Prostate gland (tissue), 2 donors: ENCODE measurements at regions not wholly inside any gene's neighbourhood (a gene's known extent, or its start where the extent isn't known, plus 50 kb on each side); places are given as distances from the start of the nearest gene placed in this dataset.
"Not testable (repeated sequence)": the region's sequence is repeated elsewhere in the genome, so short reads cannot be mapped to it uniquely, and the experiment has no call there.

ENCODE experiments used
- DNase-seq: peaks from one replicate; pipeline ENCODE4 v3.0.0-alpha.2; 2019; ENCODE audit warnings: low spot score
- H3K27ac ChIP-seq, 2 donors: fragments of 200-600 bp; sonication (generic); 2 replicates each; pipeline ENCODE4 v1.5.1; 2017 to 2019
- H3K27me3 ChIP-seq: fragments of 200-600 bp; sonication (generic); replicated peaks from 2 replicates; pipeline ENCODE4 v1.5.1; 2019; ENCODE audit not compliant: insufficient read depth
- H3K36me3 ChIP-seq, 2 donors: fragments of 200-600 bp; sonication (generic); 1 replicate in 1 of 2; 2 replicates in 1 of 2; pipeline versions ENCODE4 v1.5.1 to v1.8.1; 2017 to 2019
- H3K4me1 ChIP-seq: fragments of 200-600 bp; sonication (generic); replicated peaks from 2 replicates; pipeline ENCODE4 v1.5.1; 2019
- H3K4me3 ChIP-seq, 2 donors: fragments of 200-600 bp; sonication (generic); 2 replicates each; pipeline ENCODE4 v1.5.1; 2017 to 2019
- H3K9me3 ChIP-seq: fragments of 200-600 bp; sonication (generic); 2 replicates; pipeline ENCODE4 v1.5.1; 2017
- POLR2A ChIP-seq: fragments of 450-650 bp; IDR thresholded peaks from one replicate; pipeline ENCODE4 v1.6.1; 2016; ENCODE audit warnings: antibody characterized with exemption, mild to moderate bottlenecking
- POLR2AphosphoS5 ChIP-seq: sonication (generic); formaldehyde crosslinking; IDR thresholded peaks from one replicate; pipeline ENCODE4 v1.6.1; 2017; ENCODE audit warnings: antibody characterized with exemption
- WGBS: methylation state at CpG from one replicate; pipeline ENCODE4 v1.1.5; 2018; 5-methylcytosine and 5-hydroxymethylcytosine counted together
- intact Hi-C: fragments of 100-400 bp; cut with DNase I; formaldehyde crosslinking; loops from one replicate; pipeline ENCODE4 v1.14.2; 2022
- TF ChIP-seq, protein P1 (sequence below), 4 experiments: fragments of 200-600 bp in 2 of 4; fragments of 450-650 bp in 2 of 4; sonication (generic) in 2 of 4; IDR thresholded peaks; 1 replicate in 3 of 4; 2 replicates in 1 of 4; pipeline ENCODE4 v1.5.1; 2016 to 2019; ENCODE audit warnings: antibody characterized with exemption in 4 of 4, mild to moderate bottlenecking in 2 of 4, moderate library complexity in 2 of 4

DNA sequence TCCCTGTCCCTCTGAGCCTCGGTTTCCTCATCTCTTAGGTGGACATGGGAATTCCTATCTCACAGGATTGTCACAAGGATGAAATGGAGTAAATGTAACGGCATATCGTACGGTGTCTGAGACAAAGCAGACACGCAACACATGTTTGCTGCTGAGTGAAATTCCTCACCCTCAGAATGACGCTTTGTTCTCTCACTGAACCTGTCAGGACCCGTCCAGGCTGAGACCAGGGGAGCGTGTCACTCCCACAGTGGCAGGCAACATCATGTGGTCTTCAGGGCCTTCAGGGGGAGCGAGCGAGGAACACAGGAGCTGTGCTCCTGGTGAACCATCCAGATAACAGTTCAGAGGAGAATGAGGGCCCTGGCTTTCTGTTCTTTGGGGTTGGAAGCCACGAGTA, 74.2 kb downstream of the TOMM20 start:
- H3K4me3 ChIP-seq = no peak overlapping the region
- H3K9me3 ChIP-seq = no peaks in the 10 kb centered on the region
- TF ChIP-seq POLR2AphosphoS5 (no peak), POLR2A (no peak)
- TF ChIP-seq, protein P1, sequence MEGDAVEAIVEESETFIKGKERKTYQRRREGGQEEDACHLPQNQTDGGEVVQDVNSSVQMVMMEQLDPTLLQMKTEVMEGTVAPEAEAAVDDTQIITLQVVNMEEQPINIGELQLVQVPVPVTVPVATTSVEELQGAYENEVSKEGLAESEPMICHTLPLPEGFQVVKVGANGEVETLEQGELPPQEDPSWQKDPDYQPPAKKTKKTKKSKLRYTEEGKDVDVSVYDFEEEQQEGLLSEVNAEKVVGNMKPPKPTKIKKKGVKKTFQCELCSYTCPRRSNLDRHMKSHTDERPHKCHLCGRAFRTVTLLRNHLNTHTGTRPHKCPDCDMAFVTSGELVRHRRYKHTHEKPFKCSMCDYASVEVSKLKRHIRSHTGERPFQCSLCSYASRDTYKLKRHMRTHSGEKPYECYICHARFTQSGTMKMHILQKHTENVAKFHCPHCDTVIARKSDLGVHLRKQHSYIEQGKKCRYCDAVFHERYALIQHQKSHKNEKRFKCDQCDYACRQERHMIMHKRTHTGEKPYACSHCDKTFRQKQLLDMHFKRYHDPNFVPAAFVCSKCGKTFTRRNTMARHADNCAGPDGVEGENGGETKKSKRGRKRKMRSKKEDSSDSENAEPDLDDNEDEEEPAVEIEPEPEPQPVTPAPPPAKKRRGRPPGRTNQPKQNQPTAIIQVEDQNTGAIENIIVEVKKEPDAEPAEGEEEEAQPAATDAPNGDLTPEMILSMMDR (IDR thresholded peaks at IDR 0.05) = no peak
- no peaks in the 10 kb centered on the region for H3K36me3 ChIP-seq
- H3K27ac ChIP-seq = no peak overlapping the region
- intact Hi-C loops = no loop called here
- WGBS = 91% methylated on average over 11 of the region's 11 CpGs
- H3K27me3 ChIP-seq = no peaks in the 10 kb centered on the region
- no peaks in the 10 kb centered on the region for H3K4me1 ChIP-seq
- no peak for DNase-seq

DNA sequence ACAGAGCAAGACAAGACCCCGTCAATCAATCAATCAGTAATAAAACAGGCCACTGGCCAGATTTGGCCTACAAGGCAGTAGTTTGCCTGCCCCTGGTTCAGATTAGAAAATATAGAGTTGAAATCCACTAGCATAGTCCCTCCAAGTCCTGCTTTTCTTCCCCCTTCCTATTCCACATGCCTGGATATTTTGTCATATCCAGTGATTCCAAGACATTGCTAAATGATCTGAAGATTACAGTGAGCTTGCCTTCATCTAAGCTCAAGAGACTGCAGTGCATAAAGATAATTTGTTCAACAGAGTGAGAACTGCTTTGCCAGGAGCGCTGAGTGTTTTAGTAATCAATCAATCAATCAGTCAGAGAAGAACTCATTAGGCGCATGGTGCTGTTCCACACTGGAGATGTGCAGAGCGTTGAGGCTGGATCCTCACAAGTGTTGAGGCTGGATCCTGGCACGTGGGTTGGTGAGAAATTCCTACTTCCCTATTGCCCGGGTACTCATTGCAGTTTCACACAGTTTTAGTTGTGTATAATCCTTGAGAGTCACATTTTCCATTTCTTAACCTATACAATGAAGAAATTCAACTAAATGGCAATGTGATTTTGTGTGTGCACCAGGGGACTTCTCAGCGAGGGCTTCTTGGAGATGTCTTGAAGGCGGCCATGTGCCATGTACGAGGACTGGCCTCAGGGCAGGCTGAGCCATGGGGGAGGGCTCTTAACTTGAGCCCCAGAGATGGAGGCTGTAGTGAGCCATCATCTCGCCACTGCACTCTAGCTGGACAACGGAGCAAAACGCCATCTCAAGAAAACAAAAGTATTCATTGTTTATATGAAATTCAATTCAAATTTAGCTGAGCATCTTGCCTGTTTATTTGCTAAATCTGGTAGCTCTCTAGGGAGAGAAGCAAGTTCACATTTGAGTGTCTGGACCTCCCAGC, 76.3 kb downstream of the TOMM20 start:
- no peaks in the 10 kb centered on the region for H3K27me3 ChIP-seq
- DNase-seq = no peak
- no peaks in the 10 kb centered on the region for H3K4me1 ChIP-seq
- TF ChIP-seq POLR2A (no peak), POLR2AphosphoS5 (no peak)
- TF ChIP-seq, protein P1 (IDR thresholded peaks at IDR 0.05) = no peak
- H3K36me3 ChIP-seq = no peaks in the 10 kb centered on the region
- no peak overlapping the region for H3K27ac ChIP-seq
- 91% methylated on average over 12 of the region's 12 CpGs for WGBS
- H3K9me3 ChIP-seq = no peaks in the 10 kb centered on the region
- intact Hi-C loops = no loop called here
- H3K4me3 ChIP-seq = no peak overlapping the region

DNA sequence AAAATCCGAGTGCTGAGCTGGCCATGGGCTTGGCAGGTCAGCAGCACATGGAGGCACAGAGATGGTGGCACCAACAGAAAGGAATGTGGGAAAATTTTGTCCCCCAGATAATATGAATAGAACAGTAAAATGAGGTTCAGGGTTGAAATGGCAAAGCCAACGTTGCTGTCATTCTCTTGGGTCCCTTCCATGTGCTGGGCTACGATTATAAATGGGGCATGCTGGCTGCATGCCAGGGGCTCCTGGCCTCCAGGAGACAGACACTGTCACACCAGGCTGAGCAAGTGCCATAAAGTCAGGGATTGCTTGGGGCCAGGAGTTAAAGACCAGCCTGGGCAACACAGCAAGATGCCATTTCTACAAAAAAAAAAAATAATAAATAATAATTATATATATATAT, 77.1 kb downstream of the TOMM20 start:
- DNase-seq = no peak
- no peaks in the 10 kb centered on the region for H3K27me3 ChIP-seq
- TF ChIP-seq POLR2A (no peak), POLR2AphosphoS5 (no peak)
- TF ChIP-seq, protein P1 (IDR thresholded peaks at IDR 0.05) = no peak
- no peaks in the 10 kb centered on the region for H3K9me3 ChIP-seq
- H3K36me3 ChIP-seq = no peaks in the 10 kb centered on the region
- H3K27ac ChIP-seq = no peak overlapping the region
- no peak overlapping the region for H3K4me3 ChIP-seq
- intact Hi-C loops = no loop called here
- WGBS = 43% methylated on average over 3 of the region's 3 CpGs
- no peaks in the 10 kb centered on the region for H3K4me1 ChIP-seq

DNA sequence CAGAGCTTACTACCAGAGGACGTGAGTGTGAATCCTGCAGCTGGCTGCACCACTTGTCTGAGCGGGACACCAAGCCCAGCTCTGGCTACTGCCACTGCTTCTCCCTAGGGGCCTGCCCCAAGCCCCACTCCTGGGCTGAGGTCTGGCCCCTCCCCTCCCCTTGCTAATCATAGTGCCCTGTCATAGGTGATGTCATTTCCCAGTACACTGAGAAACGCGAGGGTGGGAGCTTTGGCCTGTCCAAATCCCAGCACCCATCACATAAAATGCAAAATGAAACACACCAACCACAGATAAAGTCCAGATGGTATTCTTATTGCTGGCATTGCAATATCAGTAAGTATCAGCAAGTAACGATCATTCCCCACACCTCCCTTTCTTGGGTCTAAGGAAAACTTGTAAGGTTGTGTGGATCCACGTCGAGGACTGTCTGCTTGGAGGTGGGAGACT, 77.7 kb downstream of the TOMM20 start:
- Histone ChIP-seq H3K4me1 (no peaks in the 10 kb centered on the region), H3K27ac (no peak overlapping the region), H3K27me3 (no peaks in the 10 kb centered on the region), H3K4me3 (no peak overlapping the region), H3K36me3 (no peaks in the 10 kb centered on the region), H3K9me3 (no peaks in the 10 kb centered on the region)
- intact Hi-C loops = no loop called here
- DNase-seq = no peak
- TF ChIP-seq, protein P1 (IDR thresholded peaks at IDR 0.05) = no peak
- TF ChIP-seq POLR2AphosphoS5 (no peak), POLR2A (no peak)
- WGBS = 66% methylated on average over 7 of the region's 7 CpGs

DNA sequence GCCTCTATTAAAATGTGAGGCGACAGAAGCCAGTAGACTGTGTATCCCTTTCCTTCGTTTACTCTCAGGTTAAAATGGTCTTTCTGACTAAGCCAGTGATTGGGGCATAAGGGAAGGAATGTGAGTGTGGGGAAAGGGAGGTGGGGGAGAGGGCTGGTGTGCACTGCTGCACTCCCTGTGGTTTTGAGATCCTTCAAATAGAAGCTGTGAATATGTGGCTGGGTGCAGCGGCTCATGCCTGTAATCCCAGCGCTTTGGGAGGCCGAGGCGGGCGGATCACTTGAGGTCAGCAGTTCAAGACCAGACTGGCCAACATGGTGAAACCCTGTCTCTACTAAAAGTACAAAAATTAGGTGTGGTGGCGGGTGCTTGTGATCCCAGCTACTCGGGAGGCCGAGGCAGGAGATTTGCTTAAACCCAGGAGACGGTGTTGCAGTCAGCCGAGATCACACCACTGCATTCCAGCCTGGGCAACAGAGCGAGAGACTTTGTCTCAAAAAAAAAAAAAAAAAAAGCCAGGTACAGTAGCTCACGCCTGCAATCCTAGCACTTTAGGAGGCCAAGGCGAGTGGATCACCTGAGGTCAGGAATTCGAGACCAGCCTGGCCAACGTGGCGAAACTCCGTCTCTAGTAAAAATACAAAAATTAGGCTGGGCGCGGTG, 78.8 kb downstream of the TOMM20 start:
- H3K27ac ChIP-seq = peak overlapping the region in 1 of 2 donors; percentile 74
- 94% methylated on average over 21 of the region's 21 CpGs for WGBS
- not testable (repeated sequence) for DNase-seq, H3K36me3 ChIP-seq, H3K9me3 ChIP-seq, H3K4me1 ChIP-seq, H3K27me3 ChIP-seq, H3K4me3 ChIP-seq
- intact Hi-C loops = loop anchor here (5.0 kb wide), 3 partner anchors 53 to 453 kb away; no protein-coding TSS in a partner anchor
